Pancreas (tissue), 10 donors: ENCODE measurements at regions not wholly inside any gene's neighbourhood (a gene's known extent, or its start where the extent isn't known, plus 50 kb on each side); places are given as distances from the start of the nearest gene placed in this dataset.
A peak's percentile ranks its signal among the peaks of the same experiment; 100 is the strongest.

Experiments used
- ATAC-seq, 4 donors: fragments of 200-7000 bp; cut with Tn5 transposase; one replicate each; pipeline versions ENCODE4 v1.8.0 to v1.9.1; 2020; ENCODE audit warnings: mild to moderate bottlenecking in 4 of 4, moderate library complexity in 4 of 4
- DNase-seq, 6 donors: peaks; one replicate each; pipeline ENCODE4 v3.0.0-alpha.2; 2020
- FAIRE-seq: peaks from 2 replicates; lab custom pipeline; 2012; peaks lifted over from hg19 to GRCh38; lab: Jason Lieb, UNC
- H3K27ac ChIP-seq, 4 donors: fragments of 200-600 bp; sonication (generic); 1 replicate in 3 of 4; 2 replicates in 1 of 4; pipeline versions ENCODE4 v1.5.0 to v1.8.0; 2020
- H3K27me3 ChIP-seq, 4 donors: fragments of 200-600 bp; one replicate each; pipeline ENCODE4 v1.8.0; 2021
- H3K36me3 ChIP-seq, 3 donors: fragments of 200-600 bp; sonication (generic) in 1 of 3; one replicate each; pipeline versions ENCODE4 v1.5.0 to v1.8.0; 2020 to 2021
- H3K4me1 ChIP-seq, 3 donors: fragments of 200-600 bp; one replicate each; pipeline ENCODE4 v1.8.0; 2021
- H3K4me3 ChIP-seq, 4 donors: fragments of 200-600 bp; sonication (generic) in 2 of 4; one replicate each; pipeline versions ENCODE4 v1.5.0 to v1.8.0; 2020 to 2021
- H3K9me3 ChIP-seq, 4 donors: fragments of 200-600 bp; one replicate each; pipeline ENCODE4 v1.8.0; 2021
- CTCF ChIP-seq, 4 donors: fragments of 200-600 bp; sonication (generic) in 3 of 4; IDR thresholded peaks; one replicate each; pipeline versions ENCODE4 v1.5.0 to v1.8.0; 2021; ENCODE audit warnings: antibody characterized with exemption in 4 of 4
- WGBS, 2 donors: extraction: QIAGEN DNeasy Blood & Tissue Kit; methylation state at CpG; one replicate each; pipeline ENCODE4 v1.1.7; 2013; 5-methylcytosine and 5-hydroxymethylcytosine counted together
- intact Hi-C, 3 donors: fragments of 100-400 bp; cut with DNase I; formaldehyde crosslinking; loops; one replicate each; pipeline versions ENCODE4 v1.11.1 to v1.14.2; 2022
- donor health status: healthy with polysubstance abuse.
- donor health status: DM: no; HTN: no; CAD: no; lungs with moderate emphysema.
- donor health status: DM: no; HTN: no; CAD: no.
- donor health status: control.
- donor health status: control.
- donor health status: Bipolar disorder and iron deficiency.
- donor health status: DM: yes; HTN: yes; CAD: no.
- donor health status: DM: no; HTN: no; CAD: no.
- donor health status: DM: no; HTN: no; CAD: no.
- donor health status: DM: yes; HTN: yes; CAD: no.

GRCh38 chr2:120452945-120453634 lies 107.2 kb downstream of the INHBB start:
- no peak for ATAC-seq
- 89 to 94% methylated on average over 13 of the region's 13 CpGs for WGBS, 2 donors
- no peak for FAIRE-seq
- intact Hi-C loops: no loop called here
- Histone ChIP-seq H3K4me1 (no peaks in the 10 kb centered on the region), H3K9me3 (no peaks in the 10 kb centered on the region), H3K4me3 (no peak overlapping the region), H3K36me3 (no peaks in the 10 kb centered on the region), H3K27me3 (no peaks in the 10 kb centered on the region), H3K27ac (no peak overlapping the region)
- TF ChIP-seq CTCF (IDR thresholded peaks at IDR 0.05): no peak
- DNase-seq: peak in 1 of 6 donors; percentile 23

- DNase-seq: peak in 1 of 6 donors; percentile 22
- intact Hi-C loops: no loop called here
- Histone ChIP-seq H3K9me3 (no peaks in the 10 kb centered on the region), H3K27ac (no peak overlapping the region), H3K27me3 (no peaks in the 10 kb centered on the region), H3K36me3 (no peaks in the 10 kb centered on the region), H3K4me3 (no peak overlapping the region), H3K4me1 (no peaks in the 10 kb centered on the region)
- 88 to 91% methylated on average over 3 of the region's 3 CpGs for WGBS, 2 donors
- ATAC-seq: no peak
- no peak for TF ChIP-seq CTCF (IDR thresholded peaks at IDR 0.05)
- no peak for FAIRE-seq
Observed at GRCh38 chr2:120453635-120453998, 107.7 kb downstream of the INHBB start.

- Histone ChIP-seq H3K4me1 (no peaks in the 10 kb centered on the region), H3K9me3 (no peaks in the 10 kb centered on the region), H3K36me3 (no peaks in the 10 kb centered on the region), H3K4me3 (no peak overlapping the region), H3K27me3 (no peaks in the 10 kb centered on the region), H3K27ac (no peak overlapping the region)
- intact Hi-C loops: no loop called here
- no peak for FAIRE-seq
- TF ChIP-seq CTCF (IDR thresholded peaks at IDR 0.05): no peak
- ATAC-seq: no peak
- 86 to 88% methylated on average over 12 of the region's 12 CpGs for WGBS, 2 donors
- DNase-seq: peak in 1 of 6 donors; percentile 5
Observed at GRCh38 chr2:120454654-120455385, 108.9 kb downstream of the INHBB start.

- H3K36me3 ChIP-seq: no peaks in the 10 kb centered on the region
- WGBS, 2 donors: 93 to 100% methylated on average over 1 of the region's 1 CpG
- DNase-seq (no peak), ATAC-seq (no peak), FAIRE-seq (no peak)
- no peaks in the 10 kb centered on the region for H3K27me3 ChIP-seq
- H3K27ac ChIP-seq: no peak overlapping the region
- no peaks in the 10 kb centered on the region for H3K9me3 ChIP-seq
- no peak for TF ChIP-seq CTCF (IDR thresholded peaks at IDR 0.05)
- H3K4me3 ChIP-seq: no peak overlapping the region
- H3K4me1 ChIP-seq: no peaks in the 10 kb centered on the region
- intact Hi-C loops: no loop called here
Observed at GRCh38 chr2:120455390-120455789, 109.5 kb downstream of the INHBB start.

- FAIRE-seq (no peak), DNase-seq (no peak), ATAC-seq (no peak)
- 80 to 97% methylated on average over 1 of the region's 1 CpG for WGBS, 2 donors
- Histone ChIP-seq H3K4me3 (no peak overlapping the region), H3K36me3 (no peaks in the 10 kb centered on the region), H3K4me1 (no peaks in the 10 kb centered on the region), H3K27ac (no peak overlapping the region), H3K27me3 (no peaks in the 10 kb centered on the region), H3K9me3 (no peaks in the 10 kb centered on the region)
- no peak for TF ChIP-seq CTCF (IDR thresholded peaks at IDR 0.05)
- intact Hi-C loops: no loop called here
Observed at GRCh38 chr2:120456867-120457266, 110.9 kb downstream of the INHBB start.
